ENCODE measurements at regions not wholly inside any gene's neighbourhood (a gene's known extent, or its start where the extent isn't known, plus 50 kb on each side); places are given as distances from the start of the nearest gene placed in this dataset.

DNA sequence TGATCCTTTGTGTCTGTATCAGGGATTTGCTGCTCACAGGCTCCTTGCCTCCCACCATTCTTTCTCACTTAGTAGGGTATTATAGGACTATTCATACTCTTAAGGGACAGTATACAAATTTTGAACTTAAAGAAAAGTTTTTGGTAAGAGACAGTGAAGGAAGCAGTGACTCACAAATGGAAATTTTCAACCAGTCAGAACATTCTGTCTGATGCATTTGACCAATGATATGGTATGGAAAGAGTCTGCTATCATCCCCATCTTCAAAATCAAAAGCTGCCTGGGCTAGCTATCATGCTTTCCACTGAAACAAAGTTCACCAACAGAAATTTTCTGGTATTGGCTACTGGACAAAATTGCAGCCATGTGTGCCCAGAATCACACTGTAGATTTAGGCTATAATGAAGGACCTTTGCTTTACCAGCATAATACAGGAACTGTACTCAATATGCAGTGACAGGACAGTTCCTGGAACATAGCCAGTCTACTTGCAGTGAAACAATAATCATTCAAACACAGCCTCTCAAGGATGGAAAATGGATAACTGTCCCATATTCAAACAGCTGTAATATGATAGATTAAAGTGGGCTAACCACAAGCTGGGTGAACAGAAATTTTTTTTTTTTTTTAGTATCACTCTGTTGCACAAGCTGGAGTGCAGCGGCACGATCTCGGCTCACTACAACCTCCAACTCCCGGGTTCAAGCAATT is 109.0 kb upstream of the ACSL4 start:
- peak; percentile 41 for DNase-seq (ENCODE audit: low read depth, low spot score)
- TF ChIP-seq, protein P1, sequence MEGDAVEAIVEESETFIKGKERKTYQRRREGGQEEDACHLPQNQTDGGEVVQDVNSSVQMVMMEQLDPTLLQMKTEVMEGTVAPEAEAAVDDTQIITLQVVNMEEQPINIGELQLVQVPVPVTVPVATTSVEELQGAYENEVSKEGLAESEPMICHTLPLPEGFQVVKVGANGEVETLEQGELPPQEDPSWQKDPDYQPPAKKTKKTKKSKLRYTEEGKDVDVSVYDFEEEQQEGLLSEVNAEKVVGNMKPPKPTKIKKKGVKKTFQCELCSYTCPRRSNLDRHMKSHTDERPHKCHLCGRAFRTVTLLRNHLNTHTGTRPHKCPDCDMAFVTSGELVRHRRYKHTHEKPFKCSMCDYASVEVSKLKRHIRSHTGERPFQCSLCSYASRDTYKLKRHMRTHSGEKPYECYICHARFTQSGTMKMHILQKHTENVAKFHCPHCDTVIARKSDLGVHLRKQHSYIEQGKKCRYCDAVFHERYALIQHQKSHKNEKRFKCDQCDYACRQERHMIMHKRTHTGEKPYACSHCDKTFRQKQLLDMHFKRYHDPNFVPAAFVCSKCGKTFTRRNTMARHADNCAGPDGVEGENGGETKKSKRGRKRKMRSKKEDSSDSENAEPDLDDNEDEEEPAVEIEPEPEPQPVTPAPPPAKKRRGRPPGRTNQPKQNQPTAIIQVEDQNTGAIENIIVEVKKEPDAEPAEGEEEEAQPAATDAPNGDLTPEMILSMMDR (IDR thresholded peaks at IDR 0.05; ENCODE audit: low read depth, low read length): no peak
- no peak overlapping the region for H3K4me3 ChIP-seq (ENCODE audit: low read depth, low read length)
- in situ Hi-C loops (cut with HindIII; ENCODE audit: low sequenced_read_pairs): no loop called here

DNA sequence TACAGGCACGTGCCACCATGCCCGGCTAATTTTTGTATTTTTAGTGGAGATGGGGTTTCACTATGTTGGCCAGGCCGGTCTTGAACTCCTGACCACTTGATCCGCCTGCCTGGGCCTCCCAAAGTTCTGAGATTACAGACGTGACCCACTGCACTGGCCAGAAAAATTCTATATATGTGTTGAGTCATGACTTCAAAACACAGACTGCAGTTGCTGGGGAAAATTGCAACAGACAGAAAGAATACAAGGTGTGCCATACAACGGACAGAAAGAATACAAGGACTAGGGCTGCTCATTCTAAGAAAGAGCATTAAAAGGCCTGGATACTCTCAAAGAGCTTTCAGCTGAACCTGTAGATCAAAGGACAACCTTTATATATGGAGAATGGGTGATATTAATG is 109.6 kb upstream of the ACSL4 start:
- TF ChIP-seq, protein P1 (IDR thresholded peaks at IDR 0.05; ENCODE audit: low read depth, low read length): no peak
- no peak for DNase-seq (ENCODE audit: low read depth, low spot score)
- in situ Hi-C loops (cut with HindIII; ENCODE audit: low sequenced_read_pairs): no loop called here
- H3K4me3 ChIP-seq (ENCODE audit: low read depth, low read length): no peak overlapping the region

DNA sequence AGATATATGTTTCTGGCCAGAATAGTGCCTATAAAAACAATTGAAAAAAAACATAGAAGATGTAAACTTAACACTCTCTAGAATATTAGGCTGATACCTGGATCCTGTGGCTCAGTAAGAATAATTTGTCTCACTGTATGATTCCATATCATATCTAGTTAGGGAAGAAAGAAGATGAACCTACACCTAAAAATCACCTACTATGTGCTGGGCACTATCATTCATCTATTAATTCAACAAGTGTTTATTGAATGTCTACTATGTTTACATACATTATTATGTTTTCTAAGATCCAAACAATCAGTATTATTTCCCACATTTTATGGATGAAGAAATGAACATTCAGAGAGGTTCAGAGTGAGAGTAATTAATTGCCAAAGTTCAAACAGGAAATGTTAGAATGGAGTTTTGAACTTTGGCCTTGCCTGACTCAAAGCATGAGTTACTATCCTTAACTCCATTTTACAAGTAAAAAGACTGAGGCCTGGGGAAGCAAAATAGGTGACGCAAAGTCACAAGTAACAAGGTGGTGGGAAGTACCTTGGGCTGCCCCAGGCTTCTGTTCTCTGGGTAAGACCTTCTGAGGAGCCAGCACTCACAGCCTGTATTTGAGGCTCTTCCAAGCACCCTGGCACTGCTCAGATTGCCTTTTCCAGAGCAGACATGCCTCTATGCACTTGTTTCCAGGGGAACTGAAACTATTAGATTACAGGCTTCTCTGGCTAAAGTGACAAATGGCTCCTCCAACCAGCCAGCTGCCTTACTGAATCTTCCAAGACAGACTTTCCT is 111.1 kb upstream of the ACSL4 start:
- in situ Hi-C loops (cut with HindIII; ENCODE audit: low sequenced_read_pairs): no loop called here
- TF ChIP-seq, protein P1 (IDR thresholded peaks at IDR 0.05; ENCODE audit: low read depth, low read length): no peak
- no peak for DNase-seq (ENCODE audit: low read depth, low spot score)
- H3K4me3 ChIP-seq (ENCODE audit: low read depth, low read length): no peak overlapping the region

DNA sequence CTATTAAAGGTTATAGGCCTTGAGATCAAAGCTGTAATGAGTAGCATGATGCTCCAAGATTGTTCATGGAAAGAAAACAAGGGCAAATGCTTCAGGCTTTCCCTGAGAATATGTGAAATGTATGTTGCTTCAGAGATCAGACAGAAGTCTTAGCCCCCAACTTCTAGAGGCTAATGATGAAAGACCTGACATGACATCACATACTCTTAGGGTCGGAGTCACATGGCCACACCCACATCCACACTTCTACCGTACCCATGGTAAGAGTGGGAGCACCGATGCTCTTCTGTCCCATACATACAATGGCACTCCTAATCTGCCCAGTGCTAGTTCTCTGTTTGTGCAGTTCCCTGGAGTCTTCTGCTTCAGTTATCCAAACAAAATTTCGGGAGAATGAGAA is 111.9 kb upstream of the ACSL4 start:
- DNase-seq (ENCODE audit: low read depth, low spot score): no peak
- in situ Hi-C loops (cut with HindIII; ENCODE audit: low sequenced_read_pairs): no loop called here
- no peak overlapping the region for H3K4me3 ChIP-seq (ENCODE audit: low read depth, low read length)
- TF ChIP-seq, protein P1 (IDR thresholded peaks at IDR 0.05; ENCODE audit: low read depth, low read length): no peak

DNA sequence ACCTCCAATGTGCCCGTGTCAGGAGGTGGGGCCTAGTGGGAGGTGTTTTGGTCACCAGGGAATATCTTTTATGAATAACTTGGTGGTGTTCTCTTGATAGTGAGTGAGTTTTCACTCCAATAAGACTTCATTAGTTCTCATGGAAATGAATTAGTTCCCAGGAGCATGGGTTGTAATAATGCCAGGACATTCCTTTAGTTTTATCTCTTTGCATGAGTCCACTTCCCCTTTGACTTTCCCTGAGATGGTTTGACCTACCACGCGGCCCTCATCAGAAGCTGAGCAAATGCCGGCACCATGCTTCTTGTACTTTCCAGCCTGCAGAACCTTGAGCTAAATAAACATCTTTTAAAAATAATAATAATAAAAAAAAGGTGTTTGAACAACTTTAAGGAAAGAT is 112.9 kb upstream of the ACSL4 start:
- in situ Hi-C loops (cut with HindIII; ENCODE audit: low sequenced_read_pairs): no loop called here
- DNase-seq (ENCODE audit: low read depth, low spot score): no peak
- H3K4me3 ChIP-seq (ENCODE audit: low read depth, low read length): no peak overlapping the region
- TF ChIP-seq, protein P1 (IDR thresholded peaks at IDR 0.05; ENCODE audit: low read depth, low read length): no peak

DNA sequence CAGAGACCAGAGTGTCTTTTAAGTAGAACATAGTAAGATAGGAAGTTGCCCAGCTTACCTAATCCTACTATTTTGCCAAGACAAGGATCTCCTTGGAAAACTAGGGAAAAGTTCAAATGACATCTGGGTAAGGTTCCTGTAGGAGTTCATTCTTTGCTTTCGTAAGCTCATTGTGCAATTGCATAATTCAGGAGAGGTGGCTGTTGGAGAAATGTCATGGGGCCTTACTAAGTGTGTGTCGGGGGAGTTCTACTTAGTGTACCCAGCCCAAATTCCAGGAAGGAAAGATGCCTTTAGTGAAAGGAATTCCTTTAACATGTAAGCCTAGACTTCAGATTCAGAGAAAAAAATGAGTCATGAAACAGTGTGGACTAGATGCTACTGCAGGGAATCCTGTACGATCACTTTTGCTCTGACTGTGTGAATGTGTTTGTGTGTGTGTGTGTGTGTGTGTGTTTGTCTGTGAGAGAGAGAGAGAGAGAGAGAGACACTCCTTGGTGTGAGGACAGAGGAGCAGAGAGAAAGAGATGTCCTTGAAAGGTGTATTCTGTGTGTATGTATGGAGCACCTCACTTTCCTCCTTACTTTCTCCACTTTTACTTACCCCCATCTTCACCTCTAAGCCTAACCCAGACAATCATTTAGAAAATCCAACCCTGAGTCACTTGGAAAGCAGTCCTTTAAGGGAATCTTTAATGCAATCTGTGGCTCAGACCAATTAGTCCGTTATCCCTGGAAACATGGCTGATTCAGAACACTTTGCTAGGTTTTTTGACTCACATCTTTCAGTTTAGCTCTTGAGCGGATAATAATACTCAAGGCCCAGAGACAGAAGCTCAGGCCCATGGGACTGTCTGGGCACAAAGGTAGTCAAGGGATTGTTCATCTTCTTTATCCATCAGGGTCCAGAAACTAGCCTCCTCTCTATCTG is 114.5 kb upstream of the ACSL4 start:
- TF ChIP-seq, protein P1 (IDR thresholded peaks at IDR 0.05; ENCODE audit: low read depth, low read length): no peak
- peak; percentile 58 for DNase-seq (ENCODE audit: low read depth, low spot score)
- H3K4me3 ChIP-seq (ENCODE audit: low read depth, low read length): no peak overlapping the region
- in situ Hi-C loops (cut with HindIII; ENCODE audit: low sequenced_read_pairs): no loop called here
